Hematopoietic multipotent progenitor cell treated with erythropoietin and hydrocortisone succinate and interleukin-3 and kit ligand, for 8 days (in vitro differentiated cells): ENCODE measurements at regions not wholly inside any gene's neighbourhood (a gene's known extent, or its start where the extent isn't known, plus 50 kb on each side); places are given as distances from the start of the nearest gene placed in this dataset.
A peak's percentile ranks its signal among the peaks of the same experiment; 100 is the strongest.

Experiments used
- DNase-seq: peaks from one replicate; pipeline ENCODE4 v3.0.0-alpha.2; 2015

DNA sequence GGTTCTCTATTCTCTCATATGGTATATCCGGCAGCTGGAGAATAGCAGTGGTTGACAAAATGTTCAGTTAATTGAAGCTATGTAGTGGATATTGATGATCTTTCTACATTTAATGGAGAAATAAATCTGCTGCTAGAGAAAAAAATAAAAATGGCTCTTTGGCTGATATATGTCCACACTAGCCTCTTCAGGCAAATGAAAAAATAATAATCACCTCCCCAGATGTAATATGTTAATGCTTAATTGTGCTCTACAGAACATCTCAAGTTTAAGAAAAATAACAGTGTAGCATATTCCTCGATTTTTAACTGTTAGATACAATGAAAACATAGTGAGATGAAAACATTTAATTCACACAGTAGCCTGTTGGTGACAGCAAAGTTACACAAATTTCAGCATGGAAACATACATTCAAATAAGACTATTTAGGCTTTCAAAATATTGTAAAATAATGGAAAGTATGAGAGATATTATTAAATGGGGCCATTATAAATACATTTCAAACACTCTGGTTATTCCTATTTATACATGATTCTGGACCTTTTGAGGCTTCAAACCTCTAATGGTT, 543.0 kb downstream of the MAT2B start:
- no peak for DNase-seq

DNA sequence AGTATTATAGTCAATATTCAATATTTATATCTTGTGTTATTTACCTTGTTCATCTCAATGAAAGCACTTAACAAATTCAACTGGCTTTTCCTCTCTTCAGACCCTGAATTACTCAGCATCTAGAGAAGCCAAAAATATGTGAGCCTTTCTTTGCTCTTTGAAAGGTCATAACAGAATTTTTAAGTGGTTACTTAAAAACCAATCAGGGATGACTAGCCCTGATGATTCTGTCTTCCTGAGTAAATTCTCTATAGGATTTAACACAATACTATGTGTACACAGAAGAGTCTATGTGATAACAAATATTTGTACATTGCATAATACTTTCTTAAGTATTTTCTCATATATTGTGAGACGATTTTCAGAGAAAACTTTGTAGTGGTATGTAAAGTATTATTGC, 546.3 kb downstream of the MAT2B start:
- DNase-seq = no peak

DNA sequence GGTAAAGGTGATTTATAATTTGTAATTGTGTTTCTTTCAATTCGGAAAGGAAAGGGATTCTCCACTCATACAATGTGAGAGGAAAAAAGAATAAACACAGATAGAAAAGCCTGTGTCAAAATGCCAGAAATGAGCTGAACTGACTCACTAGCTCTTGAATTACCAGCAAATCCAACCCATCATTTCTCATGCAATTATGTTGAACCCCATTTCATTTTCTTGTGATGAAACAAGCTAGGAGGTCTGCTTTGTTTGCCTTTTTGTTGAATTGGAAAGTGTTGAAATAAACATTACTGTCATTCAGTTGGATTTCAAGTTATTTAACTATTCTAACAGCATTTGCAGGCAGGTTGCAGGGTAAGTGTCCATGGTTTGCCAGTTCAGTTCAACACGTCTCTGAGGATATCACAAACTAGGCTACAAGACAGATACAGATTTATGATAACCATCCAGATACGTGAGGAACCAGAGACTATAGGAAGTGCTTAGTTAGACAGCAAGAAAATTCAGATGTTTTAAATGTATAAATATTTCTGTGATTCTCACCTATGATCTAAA, 547.2 kb downstream of the MAT2B start:
- DNase-seq = no peak

DNA sequence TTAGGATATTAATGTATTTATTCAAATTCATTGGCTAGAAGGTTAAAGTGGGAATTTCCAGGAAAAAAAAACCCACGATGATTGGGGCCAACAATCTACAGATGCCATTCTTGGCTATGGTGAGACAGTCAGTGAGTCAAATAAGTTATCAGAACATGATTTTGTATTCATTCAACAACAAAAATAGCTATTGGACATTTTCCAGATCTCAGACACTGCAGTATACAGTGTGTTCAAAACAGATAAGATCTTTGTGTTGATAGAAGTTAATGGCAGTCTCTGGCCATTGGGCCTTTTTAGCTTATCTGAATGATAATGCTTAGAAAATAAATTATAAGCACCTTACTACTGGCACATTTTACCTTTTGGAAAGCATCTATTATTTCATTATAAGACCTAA, 547.7 kb downstream of the MAT2B start:
- no peak for DNase-seq

DNA sequence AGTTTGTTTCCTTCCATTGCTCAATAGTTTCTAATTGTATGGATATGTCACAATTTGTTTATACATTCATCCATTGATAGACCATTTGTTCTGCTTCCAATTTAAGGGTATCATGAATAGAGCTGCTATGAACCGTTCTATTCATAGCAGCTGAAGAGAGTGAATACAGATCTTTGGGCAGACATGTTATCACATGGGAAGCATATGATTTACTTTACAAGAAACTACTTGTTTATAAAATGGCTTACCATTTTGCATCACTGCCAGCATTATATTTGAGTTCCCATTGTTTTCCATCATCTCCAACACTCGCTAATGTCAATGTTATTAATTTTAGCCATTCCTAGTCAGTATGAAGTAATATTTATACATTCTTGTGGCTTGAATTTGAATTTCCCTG, 549.0 kb downstream of the MAT2B start:
- no peak for DNase-seq

DNA sequence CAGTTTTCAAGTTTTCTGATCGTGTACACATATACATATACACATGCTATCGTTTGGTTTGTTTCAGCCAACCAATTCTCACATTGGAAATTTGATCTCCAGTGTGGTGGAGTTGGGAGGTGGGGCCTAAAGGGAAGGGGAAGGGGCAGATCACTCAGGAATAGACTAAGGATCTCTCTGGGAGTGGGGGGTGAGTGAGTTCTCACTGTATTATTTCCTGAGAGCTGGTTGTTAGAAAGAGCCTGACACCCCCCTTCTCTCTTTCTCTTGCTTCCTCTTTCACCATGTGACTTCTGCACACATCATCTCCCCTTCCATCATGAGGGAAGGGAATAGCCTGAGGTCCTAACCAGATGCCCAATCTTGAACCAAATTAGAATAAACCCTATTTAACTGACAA, 551.7 kb downstream of the MAT2B start:
- DNase-seq = no peak

DNA sequence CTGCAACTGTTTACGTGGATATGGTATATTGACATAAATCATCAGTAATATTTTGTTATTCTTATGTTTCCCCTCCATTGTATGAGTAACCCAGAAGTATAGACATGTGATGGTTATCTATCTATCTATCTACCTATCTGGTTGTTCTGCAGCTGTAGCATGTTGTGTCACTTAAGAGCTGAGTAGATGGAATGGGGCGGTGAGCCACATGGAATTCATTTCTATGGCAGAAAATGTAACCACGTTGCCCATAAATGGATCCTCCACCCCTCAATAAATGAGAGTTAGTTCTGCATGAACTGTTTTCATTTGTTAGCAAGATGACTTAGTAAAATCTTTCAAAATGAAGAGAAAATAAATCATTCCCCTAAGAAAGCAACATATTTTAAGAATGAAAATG, 553.2 kb downstream of the MAT2B start:
- DNase-seq = no peak

DNA sequence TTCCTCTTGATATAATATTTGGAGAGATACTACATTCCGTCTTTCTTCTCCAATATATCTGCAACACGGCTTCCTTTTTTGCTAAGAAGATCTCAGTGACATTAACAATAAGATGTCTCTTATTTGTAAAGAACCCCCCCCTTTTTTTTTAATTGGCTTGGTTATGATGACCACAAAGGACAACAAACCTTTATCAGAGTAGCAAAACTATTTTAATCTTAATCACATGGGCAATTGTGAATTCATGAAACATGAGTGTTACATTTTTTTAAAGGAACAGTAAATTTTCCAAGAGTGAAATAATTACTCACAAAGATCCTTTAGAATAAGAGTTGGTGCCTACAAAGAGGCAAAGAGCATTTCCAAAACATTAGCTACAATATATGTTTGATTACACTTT, 554.1 kb downstream of the MAT2B start:
- DNase-seq = no peak

DNA sequence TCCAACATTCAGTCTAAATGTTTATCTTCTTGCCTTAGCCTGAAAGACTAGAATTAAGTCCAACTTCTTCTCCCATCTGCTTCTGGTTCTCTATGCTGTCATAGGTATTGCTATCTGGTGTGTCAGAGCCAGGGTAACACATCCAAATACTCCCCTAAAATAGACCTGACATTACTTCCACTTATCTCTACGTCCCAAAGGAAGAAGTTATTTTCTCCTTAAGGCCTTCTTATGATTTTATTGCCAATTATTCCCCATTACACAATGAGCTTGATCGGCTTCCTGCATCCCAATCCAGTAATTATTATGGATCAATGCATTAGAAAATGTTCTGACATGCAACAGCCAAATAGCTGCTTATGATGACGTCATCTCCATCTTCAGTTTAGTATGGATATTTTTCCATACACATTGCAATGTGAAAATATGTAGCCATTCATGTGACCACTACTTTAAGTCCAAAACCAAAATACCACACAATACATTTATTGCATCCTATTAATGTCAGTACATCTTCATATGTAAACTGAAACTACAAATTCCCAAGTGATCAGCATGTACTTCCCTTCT, 555.5 kb downstream of the MAT2B start:
- no peak for DNase-seq

DNA sequence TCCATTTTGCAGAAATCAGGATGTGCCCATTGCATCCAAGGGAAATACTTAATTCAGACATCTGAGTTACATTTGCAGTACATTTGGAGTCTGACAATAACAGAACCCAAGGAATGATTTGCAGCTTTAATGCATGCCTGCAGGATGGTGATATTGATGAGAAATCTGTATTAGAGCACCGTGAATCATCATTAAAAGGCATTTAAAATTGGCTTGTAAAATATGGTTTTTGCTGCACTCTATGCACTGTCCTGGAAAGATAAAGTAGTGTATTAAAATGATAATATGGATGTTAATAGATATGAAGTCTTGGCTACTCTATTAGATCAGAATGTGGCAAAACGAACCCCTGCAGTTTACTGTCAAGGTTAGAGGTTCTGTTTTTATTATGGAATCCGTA, 556.9 kb downstream of the MAT2B start:
- DNase-seq = no peak

DNA sequence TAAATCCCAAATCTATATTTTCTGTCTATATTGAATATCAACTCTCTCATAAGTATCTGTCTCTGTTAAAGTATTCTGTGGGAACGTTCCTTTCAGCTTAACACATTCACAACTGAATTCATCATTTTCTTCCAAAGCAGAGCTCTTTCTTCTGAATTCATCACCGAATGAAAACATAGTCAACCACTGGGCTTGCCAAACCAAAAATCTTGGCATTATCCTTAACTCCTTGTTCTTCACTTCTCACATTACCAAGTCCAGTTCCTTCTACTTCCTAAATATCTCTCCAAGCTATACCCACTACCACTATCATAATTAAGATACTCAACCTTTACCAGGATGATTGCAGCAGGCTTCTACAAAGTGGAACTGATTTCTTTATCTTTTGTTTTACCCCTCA, 559.8 kb downstream of the MAT2B start:
- DNase-seq = no peak

DNA sequence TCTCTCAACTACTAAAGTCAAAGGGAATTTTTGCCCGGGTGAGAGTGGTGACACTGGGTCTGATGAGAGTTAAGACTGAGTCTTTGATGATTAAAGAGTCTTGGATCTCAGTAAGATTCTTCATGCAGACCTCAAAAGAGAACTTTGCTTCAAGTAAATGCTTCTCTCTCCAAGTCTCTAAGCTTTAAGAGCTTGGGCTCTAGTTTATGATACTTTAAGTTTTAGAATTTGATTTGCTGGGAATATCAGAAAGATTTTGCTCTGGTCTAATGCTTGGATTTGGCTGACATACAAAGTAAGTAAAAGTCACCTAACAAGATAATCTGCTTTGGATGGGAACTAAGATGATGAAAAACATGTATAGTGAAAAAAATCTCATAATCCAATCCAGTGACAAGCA, 566.3 kb downstream of the MAT2B start:
- DNase-seq = no peak

DNA sequence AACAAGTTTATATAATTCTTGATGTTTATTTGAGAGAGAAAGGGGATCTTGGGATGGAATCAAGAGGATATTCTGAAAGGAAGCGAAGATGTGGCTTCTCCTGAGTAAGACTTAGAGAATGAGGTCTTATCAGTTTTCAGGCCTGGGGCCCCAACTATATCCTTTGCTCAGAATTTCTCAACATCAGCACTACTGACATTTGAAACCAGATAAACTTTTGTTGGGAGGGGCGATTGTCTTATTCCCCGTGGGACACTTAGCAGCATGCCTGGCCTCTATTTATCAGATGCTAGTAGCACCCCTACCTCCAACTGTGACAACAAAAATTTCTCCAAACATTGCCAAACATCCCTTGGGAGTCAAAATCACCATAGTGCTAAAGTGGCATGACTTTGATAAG, 567.7 kb downstream of the MAT2B start:
- no peak for DNase-seq

DNA sequence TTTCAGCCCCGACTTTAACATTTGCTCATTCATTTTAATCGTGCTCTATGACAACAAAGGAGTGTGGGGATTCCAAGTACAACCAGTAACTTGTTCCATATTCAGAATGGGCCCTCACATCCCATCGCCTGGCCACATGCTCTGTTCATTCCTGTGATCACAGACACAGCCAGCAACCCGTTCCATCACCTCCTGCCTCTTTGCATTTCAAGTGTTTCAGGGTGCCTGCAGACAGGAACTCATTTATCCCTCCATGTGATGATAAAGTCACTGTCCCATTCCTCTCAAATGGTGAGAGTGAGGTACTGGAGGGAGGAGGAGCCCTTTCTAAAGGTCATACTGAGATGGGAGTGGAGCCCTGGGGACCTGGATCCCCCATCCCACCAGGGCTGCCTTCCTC, 571.1 kb downstream of the MAT2B start:
- DNase-seq = no peak

DNA sequence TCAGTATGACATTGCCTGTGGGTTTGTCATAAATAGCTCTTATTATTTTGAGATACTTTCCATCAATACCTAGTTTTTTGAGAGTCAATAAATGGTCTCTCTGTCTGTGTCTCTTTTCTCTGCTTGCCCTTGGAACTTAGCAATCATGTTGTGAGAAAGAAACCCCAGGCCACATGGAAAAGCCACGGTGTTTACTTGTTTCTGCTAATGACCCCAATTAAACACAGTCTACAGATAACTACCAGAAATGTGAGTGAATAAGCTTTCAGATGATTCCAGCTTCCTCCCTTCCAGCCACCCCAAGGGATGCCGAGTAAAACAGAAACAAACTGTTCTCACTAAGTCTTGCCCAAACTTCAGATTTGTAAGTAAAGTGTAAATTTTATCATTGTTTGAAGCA, 584.9 kb downstream of the MAT2B start:
- DNase-seq = no peak

DNA sequence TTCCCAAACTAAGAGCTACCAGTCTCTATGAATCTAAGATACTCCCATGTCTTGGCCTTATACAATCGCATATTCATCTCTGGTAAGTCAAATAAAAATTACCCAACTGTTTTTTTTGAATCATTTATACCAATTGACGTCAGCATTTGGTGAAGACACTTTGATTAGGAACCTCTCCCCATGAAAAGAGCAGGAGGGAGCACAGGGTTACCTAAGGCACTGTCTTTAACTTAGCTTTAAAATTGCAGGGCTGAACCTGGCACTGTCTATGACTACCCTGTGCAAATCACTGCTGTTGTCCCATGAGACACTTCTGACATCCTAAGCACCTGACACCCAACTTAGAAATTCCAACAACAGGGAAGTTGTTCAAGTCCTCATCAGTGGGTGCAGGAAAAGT, 586.4 kb downstream of the MAT2B start:
- no peak for DNase-seq

DNA sequence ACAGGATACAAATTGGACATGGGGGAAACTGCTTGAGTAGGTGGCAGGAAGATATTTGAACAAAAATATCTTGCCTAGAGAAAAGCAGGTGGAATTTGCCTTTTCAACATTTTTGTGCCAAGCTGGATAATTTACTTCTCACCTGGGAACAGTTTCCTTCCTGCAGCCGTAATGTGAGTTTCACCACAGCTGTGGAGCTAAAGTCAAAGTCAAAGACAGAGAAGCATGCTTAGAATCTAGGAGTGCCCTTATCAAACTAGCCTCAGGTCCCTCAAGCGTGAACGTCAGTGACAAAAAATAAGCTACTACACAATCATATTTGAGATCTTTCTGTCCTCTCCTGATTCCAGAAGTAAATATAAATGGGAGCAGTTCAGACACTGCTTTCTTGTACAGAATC, 588.9 kb downstream of the MAT2B start:
- no peak for DNase-seq

DNA sequence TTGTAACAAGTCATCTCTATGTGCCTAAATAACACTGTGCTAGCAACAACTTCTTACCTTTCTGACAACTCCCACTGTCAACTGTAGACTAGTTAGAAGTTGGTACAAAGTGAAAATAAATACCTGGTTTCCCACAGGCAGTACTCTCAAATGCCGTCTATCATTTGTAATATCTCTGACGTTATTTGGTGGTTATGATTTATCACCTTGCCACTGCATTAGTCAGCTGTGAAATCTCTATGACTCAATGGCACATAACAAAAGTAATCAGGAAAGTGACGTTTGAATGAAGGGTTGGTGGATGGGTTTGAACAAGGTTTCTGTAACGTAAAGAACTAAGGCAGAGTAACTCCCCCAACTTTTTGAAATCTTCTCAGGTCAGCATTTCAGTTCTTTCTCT, 592.3 kb downstream of the MAT2B start:
- no peak for DNase-seq

DNA sequence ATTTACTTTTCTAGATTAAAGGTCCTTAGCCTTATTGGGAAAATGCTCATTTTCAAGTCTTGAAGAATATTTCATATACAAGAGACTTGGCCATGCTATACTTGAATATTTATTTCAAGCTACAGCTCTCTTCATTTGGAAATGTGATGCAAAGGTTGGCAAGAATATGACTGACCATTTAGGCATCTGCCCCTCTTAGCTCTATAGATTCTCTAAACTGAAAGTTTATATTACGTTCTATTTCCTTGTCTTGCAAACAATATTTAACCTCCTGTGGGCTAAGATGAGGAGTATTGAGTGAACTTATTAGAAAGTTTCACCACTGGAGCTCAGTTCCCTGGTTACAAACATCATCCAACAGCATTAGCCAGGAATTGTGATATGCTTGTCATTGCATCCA, 593.1 kb downstream of the MAT2B start:
- DNase-seq = no peak

DNA sequence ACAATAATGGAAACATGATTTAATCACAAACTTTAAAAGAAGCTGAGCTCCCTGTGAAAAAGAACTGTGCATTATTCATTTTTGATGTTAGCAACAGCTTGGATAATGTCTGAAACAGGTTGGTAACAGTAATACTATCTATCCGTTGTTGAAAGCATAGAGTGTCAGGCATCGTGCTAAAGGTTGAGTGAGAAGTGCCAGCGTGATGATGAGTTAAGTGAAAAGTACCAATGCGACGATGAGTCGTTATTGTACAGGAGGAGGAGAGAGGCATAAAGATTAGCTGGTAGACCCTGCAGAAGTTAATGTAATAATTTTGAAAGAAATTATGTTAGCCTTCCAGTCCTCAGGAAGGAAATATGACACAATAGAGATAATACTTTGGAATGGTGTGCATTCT, 593.6 kb downstream of the MAT2B start:
- no peak for DNase-seq

DNA sequence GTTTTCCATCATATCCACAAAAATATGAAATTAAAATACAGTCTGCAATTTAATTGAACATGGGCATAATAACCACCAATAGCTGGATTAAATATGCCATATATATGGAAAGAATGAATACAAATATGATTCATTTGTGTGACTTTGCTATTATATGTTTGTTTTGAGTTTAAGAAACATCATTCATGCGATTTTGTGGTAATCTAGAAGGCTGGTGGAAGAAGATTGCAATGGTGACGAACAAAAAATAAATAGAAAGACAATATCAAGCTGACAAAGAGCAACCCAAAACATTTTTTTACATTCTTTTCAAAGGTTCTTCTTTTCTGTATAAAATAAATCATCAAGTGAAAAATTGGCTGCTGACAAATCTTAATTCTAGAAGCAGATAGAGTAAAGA, 610.0 kb downstream of the MAT2B start:
- DNase-seq = no peak

DNA sequence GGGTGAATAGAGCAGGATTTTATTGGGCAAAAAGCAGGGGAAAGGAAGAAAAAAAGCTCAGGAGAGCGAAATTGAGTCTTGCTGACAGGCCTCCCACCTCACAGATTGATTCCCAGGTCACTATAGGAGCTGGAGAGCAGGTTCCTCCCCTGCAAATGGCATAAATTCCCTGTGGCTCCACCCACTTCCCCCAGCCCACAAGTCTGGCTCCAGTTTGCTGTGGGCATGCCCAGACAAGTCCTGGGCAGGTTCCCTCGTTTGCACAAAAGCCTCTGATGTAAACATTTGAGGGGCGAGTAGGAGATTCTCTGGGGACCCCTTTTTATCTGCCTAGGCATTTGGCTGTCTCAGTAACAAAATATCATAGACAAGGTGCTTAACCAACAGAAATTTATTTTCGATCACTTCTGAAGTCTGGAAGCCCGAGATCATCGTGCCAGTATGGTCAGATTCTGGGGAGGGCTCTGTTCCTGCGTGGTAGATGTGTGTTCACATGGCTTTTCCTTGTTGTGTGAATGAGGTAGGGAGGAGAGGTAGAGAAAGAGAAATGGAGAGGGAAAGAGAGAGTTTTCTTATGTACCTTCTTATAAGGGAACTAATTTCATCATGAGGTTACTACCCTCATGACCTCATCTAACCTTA, 614.5 kb downstream of the MAT2B start:
- peak; percentile 1 for DNase-seq

DNA sequence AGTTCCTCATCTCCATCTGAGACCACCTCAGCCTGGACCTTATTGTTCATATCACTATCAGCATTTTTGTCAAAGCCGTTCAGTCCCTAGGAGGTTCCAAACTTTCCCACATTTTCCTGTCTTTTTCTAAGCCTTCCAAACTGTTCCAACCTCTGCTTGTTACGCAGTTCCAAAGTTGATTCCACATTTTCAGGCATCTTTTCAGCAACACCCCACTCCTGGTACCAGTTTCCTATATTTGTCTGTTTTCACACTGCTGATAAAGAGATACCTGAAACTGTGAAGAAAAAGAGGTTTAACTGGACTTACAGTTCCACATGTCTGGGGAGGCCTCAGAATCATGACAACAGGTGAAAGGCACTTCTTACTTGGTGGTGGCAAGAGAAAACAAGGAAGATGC, 622.1 kb downstream of the MAT2B start:
- no peak for DNase-seq

DNA sequence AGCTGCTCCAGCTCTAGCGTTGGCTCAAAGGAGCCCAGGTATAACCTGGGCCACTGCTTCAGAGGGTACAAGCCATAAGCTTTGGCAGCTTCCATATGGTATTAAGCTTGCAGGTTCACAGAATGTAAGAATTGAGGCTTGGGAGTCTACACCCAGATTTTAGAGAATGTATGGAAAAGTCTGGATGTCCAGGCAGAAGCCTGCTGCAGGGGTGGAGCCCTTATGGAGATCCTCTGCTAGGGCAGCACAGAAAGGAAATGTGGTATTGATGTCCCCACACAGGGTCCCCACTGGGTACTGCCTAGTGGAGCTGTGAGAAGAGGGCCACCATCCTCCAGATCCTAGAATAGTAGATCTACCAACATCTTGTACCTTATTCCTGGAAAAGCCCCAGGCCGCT, 626.9 kb downstream of the MAT2B start:
- no peak for DNase-seq

DNA sequence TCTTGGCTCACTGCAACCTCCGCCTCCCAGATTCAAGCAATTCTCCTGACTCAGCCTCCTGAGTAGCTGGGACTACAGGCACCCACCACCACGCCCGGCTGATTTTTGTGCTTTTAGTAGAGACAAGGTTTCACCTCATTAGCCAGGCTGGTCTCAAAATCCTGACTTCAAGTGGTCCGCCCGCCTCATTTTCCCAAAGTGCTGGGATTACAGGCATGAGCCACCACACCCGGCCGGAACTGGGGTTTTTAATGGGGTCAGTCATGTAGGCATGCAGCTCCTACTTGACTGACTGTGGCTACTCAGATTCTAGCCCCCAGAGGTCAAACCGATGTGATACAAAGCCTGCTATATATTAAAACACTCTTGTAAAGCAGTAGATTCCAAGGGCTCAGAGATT, 631.7 kb downstream of the MAT2B start:
- no peak for DNase-seq
